T-cell (primary cell): ENCODE measurements at regions not wholly inside any gene's neighbourhood (a gene's known extent, or its start where the extent isn't known, plus 50 kb on each side); places are given as distances from the start of the nearest gene placed in this dataset.
"Not testable (repeated sequence)": the region's sequence is repeated elsewhere in the genome, so short reads cannot be mapped to it uniquely, and the experiment has no call there.

Source experiments
- ATAC-seq, 4 experiments: fragments of 200-7000 bp in 3 of 4; fragments of 150-1000 bp in 1 of 4; cut with Tn5 transposase; replicated peaks in 1 of 4; 1 replicate in 3 of 4; 2 replicates in 1 of 4; pipeline ENCODE4 v1.10.0; 2021; ENCODE audit warnings: moderate library complexity in 3 of 4, mild to moderate bottlenecking in 2 of 4, moderate number of reproducible peaks in 1 of 4
- CTCF ChIA-PET, 2 donors: fragments of 300-600 bp; sonication (Branson Sonifier 250); formaldehyde crosslinking; loops; one replicate each; lab custom pipeline; 2022; ENCODE audit warnings: antibody characterized with exemption in 2 of 2; lab: Charles Lee
- POLR2A ChIA-PET, 2 donors: fragments of 300-600 bp; sonication (Branson Sonifier 250); formaldehyde crosslinking; loops; one replicate each; lab custom pipeline; 2022; ENCODE audit warnings: antibody characterized with exemption in 2 of 2; lab: Charles Lee
- DNase-seq, 35 experiments: peaks; one replicate each; pipeline versions ENCODE4 v3.0.0 to v3.0.0-alpha.2; 2013 to 2023
- H3K27ac ChIP-seq: one replicate; pipeline ENCODE4 v1.5.1; 2013; ENCODE audit warnings: low read length
- H3K27me3 ChIP-seq, 2 experiments: replicated peaks in 1 of 2; 1 replicate in 1 of 2; 2 replicates in 1 of 2; pipeline versions ENCODE4 v1.6.1 to v1.7.0; 2013; ENCODE audit warnings: low read length in 1 of 2, mixed read lengths in 1 of 2; ENCODE audit not compliant: control insufficient read depth in 2 of 2, insufficient read depth in 2 of 2; ENCODE audit errors: extremely low read depth in 1 of 2
- H3K36me3 ChIP-seq, 2 donors: 1 replicate in 1 of 2; 2 replicates in 1 of 2; pipeline versions ENCODE4 v1.6.1 to v1.7.0; 2013; ENCODE audit warnings: low read length in 1 of 2; ENCODE audit not compliant: control insufficient read depth in 2 of 2, insufficient read depth in 1 of 2; ENCODE audit errors: extremely low read depth in 1 of 2
- H3K4me1 ChIP-seq, 2 experiments: 1 replicate in 1 of 2; 2 replicates in 1 of 2; pipeline versions ENCODE4 v1.6.1 to v1.7.0; 2013; ENCODE audit warnings: low read length in 2 of 2, mixed read lengths in 1 of 2; ENCODE audit not compliant: insufficient read depth in 2 of 2, control insufficient read depth in 1 of 2; ENCODE audit errors: extremely low read depth in 1 of 2
- H3K4me3 ChIP-seq, 2 donors: 1 replicate in 1 of 2; 2 replicates in 1 of 2; pipeline versions ENCODE4 v1.5.1 to v1.7.0; 2013; ENCODE audit warnings: mild to moderate bottlenecking in 2 of 2, low read length in 1 of 2, moderate library complexity in 1 of 2; ENCODE audit not compliant: control insufficient read depth in 1 of 2; ENCODE audit errors: extremely low read depth in 1 of 2
- H3K9me3 ChIP-seq: 2 replicates; pipeline ENCODE4 v1.7.0; 2013
- H3K27ac Mint-ChIP-seq, 2 donors: one replicate each; pipeline ENCODE4 v1.8.0; 2020 to 2021; ENCODE audit warnings: mild to moderate bottlenecking in 2 of 2, mixed read lengths in 2 of 2
- H3K27me3 Mint-ChIP-seq, 2 donors: one replicate each; pipeline ENCODE4 v1.8.0; 2021 to 2022; ENCODE audit warnings: mixed read lengths in 2 of 2
- H3K36me3 Mint-ChIP-seq: one replicate; pipeline ENCODE4 v1.8.0; 2021; ENCODE audit warnings: mixed read lengths
- H3K4me1 Mint-ChIP-seq, 3 donors: one replicate each; pipeline ENCODE4 v1.8.0; 2020 to 2022; ENCODE audit warnings: mixed read lengths in 3 of 3, mild to moderate bottlenecking in 1 of 3
- H3K4me3 Mint-ChIP-seq, 3 donors: one replicate each; pipeline ENCODE4 v1.8.0; 2020 to 2022; ENCODE audit warnings: mild to moderate bottlenecking in 3 of 3, mixed read lengths in 3 of 3, moderate library complexity in 3 of 3
- H3K9me3 Mint-ChIP-seq, 3 donors: one replicate each; pipeline ENCODE4 v1.8.0; 2020 to 2022; ENCODE audit warnings: mixed read lengths in 3 of 3
- WGBS: methylation state at CpG from one replicate; pipeline ENCODE4 v1.1.5; 2013; ENCODE audit warnings: missing lambda C conversion rate; ENCODE audit not compliant: insufficient coverage; 5-methylcytosine and 5-hydroxymethylcytosine counted together

GRCh38 chr9:129430940-129431643, 189.8 kb downstream of the C9orf50 start:
- H3K27ac ChIP-seq: no peak overlapping the region
- Mint-ChIP-seq H3K36me3 (no peaks in the 10 kb centered on the region), H3K27ac (no peak overlapping the region), H3K27me3 (peaks cover 0 to 7% of the 10 kb centered on the region in 2 donors), H3K4me1 (peaks cover 0 to 2% (median 0%) of the 10 kb centered on the region in 3 donors), H3K9me3 (no peaks in the 10 kb centered on the region), H3K4me3 (no peak overlapping the region)
- POLR2A ChIA-PET: interaction anchor here in 1 of 2 donors (0.6 kb wide), 1 partner anchor 1051 kb away, joined by 3 read pairs; no protein-coding TSS in a partner anchor
- H3K9me3 ChIP-seq: no peaks in the 10 kb centered on the region
- H3K36me3 ChIP-seq: no peaks in the 10 kb centered on the region
- no peaks in the 10 kb centered on the region for H3K4me1 ChIP-seq
- WGBS: 78% methylated on average over 16 of the region's 18 CpGs
- H3K4me3 ChIP-seq: no peak overlapping the region
- CTCF ChIA-PET: no interaction called here
- ATAC-seq (no peak), DNase-seq (no peak)
- H3K27me3 ChIP-seq: peaks cover 0 to 7% of the 10 kb centered on the region in 2 experiments

DNA sequence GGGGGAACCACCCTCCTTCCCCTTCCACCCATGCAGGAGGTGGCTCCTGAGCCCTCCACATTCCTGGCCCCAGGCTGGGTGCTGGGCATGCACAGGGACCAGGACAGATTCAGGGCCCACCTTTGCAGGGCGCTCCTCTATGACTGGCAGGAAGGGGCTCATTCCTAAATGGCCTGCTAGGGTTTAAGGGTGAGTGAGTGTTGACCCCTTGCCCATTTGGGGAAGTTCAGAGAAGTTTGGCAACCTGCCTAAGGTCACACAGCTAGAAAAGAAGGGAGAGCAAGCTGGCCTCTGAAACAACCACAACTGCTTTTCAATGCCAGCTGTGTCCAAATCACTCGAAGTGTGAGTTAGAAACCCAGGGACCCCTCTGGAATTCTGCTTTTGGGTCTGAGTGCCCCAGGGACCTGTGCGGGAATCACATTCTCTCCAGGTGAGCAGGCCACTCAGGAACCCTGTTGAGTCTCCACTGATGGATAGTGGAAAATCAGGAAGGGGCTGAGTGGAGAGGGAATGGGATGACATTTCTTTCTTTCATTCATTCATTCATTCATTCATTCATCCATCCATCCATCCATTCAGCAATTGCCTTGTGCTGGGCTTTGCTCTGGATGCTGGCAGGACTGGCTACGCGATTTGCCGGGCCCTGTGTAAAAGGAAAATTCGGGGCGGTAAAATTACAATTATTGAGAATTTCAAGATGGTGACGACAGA, 191.9 kb downstream of the C9orf50 start:
- H3K4me3 Mint-ChIP-seq: no peak overlapping the region
- no peaks in the 10 kb centered on the region for H3K4me1 ChIP-seq
- H3K36me3 ChIP-seq: no peaks in the 10 kb centered on the region
- no peak overlapping the region for H3K27ac Mint-ChIP-seq
- DNase-seq (no peak), ATAC-seq (no peak)
- peaks cover under 1 to 2% (median 1%) of the 10 kb centered on the region in 3 donors for H3K4me1 Mint-ChIP-seq
- no peaks in the 10 kb centered on the region for H3K36me3 Mint-ChIP-seq
- peaks cover 0 to 1% of the 10 kb centered on the region in 2 donors for H3K27me3 Mint-ChIP-seq
- H3K9me3 ChIP-seq: no peaks in the 10 kb centered on the region
- 91% methylated on average over 5 of the region's 9 CpGs for WGBS
- peaks cover 0 to 2% of the 10 kb centered on the region in 2 experiments for H3K27me3 ChIP-seq
- no peak overlapping the region for H3K27ac ChIP-seq
- ChIA-PET CTCF (no interaction called here), POLR2A (no interaction called here)
- no peak overlapping the region for H3K4me3 ChIP-seq
- no peaks in the 10 kb centered on the region for H3K9me3 Mint-ChIP-seq

DNA sequence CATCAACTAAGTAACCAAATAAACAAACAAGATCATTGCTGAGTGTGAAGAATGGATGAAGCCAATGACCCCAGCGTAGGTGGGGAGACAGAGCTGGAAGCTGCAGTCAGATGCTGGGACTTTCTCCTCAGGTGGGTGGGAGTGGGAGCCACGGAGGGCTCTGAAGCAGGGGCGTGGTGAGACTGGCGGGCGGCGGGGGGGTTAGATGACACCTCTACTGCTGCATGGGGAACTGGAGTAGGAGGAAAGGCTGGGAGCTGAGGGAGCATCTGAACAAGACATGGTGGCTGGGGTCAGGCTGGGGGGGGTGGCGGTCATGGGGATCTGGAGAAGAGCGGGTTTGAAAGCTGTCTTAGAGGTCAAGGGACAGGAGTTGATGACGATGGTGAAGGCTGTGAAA, 193.8 kb downstream of the C9orf50 start:
- Mint-ChIP-seq H3K27ac (no peak overlapping the region), H3K9me3 (no peaks in the 10 kb centered on the region), H3K4me3 (no peak overlapping the region), H3K36me3 (no peaks in the 10 kb centered on the region), H3K4me1 (peaks cover 15 to 17% (median 15%) of the 10 kb centered on the region in 3 donors), H3K27me3 (peaks cover 0 to 1% of the 10 kb centered on the region in 2 donors)
- no peak overlapping the region for H3K4me3 ChIP-seq
- ATAC-seq (no peak), DNase-seq (no peak)
- H3K27me3 ChIP-seq: no peaks in the 10 kb centered on the region
- ChIA-PET POLR2A (interaction anchor here in 1 of 2 donors (0.6 kb wide), 1 partner anchor 32 kb away, joined by 4 read pairs; no protein-coding TSS in a partner anchor), CTCF (interaction anchor here in 1 of 2 donors (0.8 kb wide), 1 partner anchor 44 kb away, joined by 3 read pairs; no protein-coding TSS in a partner anchor)
- H3K27ac ChIP-seq: no peak overlapping the region
- H3K36me3 ChIP-seq: no peaks in the 10 kb centered on the region
- WGBS: 70% methylated on average over 8 of the region's 9 CpGs
- H3K9me3 ChIP-seq: no peaks in the 10 kb centered on the region
- peaks cover 2 to 13% of the 10 kb centered on the region in 2 experiments for H3K4me1 ChIP-seq

DNA sequence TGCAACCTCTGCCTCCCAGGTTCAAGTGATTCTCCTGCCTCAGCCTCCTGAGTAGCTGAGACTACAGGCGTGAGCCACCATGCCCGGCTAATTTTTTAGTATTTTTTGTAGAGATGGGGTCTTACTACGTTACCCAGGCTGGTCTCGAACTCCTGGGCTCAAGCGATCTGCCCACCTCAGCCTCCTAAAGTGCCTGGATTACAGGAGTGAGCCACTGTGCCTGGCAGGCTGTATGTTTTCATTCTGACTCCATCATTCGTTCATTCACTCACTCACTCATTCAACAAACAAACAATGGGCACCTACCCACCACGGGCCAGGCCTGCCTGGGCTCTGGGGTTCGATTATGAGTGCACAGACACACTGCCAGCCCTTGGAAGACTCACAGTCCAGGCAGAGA, 197.1 kb downstream of the C9orf50 start:
- CTCF ChIA-PET, H3K9me3 Mint-ChIP-seq, ATAC-seq, H3K9me3 ChIP-seq, H3K36me3 ChIP-seq, H3K4me3 Mint-ChIP-seq, H3K27me3 ChIP-seq, POLR2A ChIA-PET, H3K4me3 ChIP-seq, DNase-seq, H3K27ac ChIP-seq, H3K27me3 Mint-ChIP-seq, H3K36me3 Mint-ChIP-seq: not testable (repeated sequence)
- Mint-ChIP-seq H3K4me1 (peaks cover 15 to 23% (median 15%) of the 10 kb centered on the region in 3 donors), H3K27ac (peak overlapping the region; percentile 67 to 79)
- H3K4me1 ChIP-seq: peaks cover 2 to 16% of the 10 kb centered on the region in 2 experiments
- WGBS: 83% methylated on average over 7 of the region's 8 CpGs

DNA sequence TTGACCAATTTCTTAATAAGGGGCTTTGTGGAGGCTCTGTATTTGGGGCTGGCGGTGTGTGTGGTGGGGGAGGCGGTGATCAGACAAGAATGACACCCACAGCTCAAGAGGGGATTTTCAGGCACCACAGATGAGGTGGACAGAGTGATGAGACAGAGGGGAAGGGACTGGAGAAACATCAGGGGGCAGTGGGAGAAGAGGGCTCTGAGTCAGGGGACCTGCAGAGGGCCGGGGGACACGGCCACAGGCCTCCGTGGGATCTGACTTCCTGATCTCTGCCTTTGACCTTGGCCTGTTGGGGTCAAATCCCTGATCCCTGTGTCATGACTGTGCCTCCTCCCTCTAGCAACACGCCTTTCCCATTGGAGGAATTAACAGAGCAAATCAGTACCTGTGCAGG, 197.7 kb downstream of the C9orf50 start:
- Histone ChIP-seq H3K27me3 (peaks cover 0 to 4% of the 10 kb centered on the region in 2 experiments), H3K4me3 (no peak overlapping the region), H3K36me3 (no peaks in the 10 kb centered on the region), H3K9me3 (no peaks in the 10 kb centered on the region), H3K4me1 (peaks cover 2 to 16% of the 10 kb centered on the region in 2 experiments), H3K27ac (no peak overlapping the region)
- no peak for ATAC-seq
- CTCF ChIA-PET: no interaction called here
- H3K27me3 Mint-ChIP-seq: no peaks in the 10 kb centered on the region
- peak overlapping the region; percentile 67 to 79 for H3K27ac Mint-ChIP-seq
- no peak overlapping the region for H3K4me3 Mint-ChIP-seq
- POLR2A ChIA-PET: no interaction called here
- peaks cover 15 to 23% (median 15%) of the 10 kb centered on the region in 3 donors for H3K4me1 Mint-ChIP-seq
- no peaks in the 10 kb centered on the region for H3K36me3 Mint-ChIP-seq
- H3K9me3 Mint-ChIP-seq: no peaks in the 10 kb centered on the region
- DNase-seq: no peak
- 67% methylated on average over 5 of the region's 6 CpGs for WGBS

DNA sequence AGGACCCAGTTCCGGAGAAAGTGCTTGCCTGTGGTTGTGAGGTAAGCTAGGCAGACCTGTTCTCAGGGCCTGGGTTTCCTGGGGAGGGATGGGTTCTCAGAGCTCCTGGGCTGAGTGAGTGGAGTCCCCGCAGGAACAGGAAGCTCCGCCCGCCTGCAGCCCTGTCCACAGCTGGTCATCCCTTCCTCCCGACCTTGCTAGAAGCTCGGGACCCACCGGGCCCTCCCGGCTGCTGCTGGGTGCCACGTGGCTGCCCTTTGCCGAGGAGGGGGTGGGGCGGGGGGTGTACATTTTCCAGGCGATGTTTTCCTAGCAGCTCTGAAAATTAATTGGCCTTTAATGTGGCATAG, 198.1 kb downstream of the C9orf50 start:
- no peaks in the 10 kb centered on the region for H3K36me3 ChIP-seq
- H3K4me1 Mint-ChIP-seq: peaks cover 15 to 23% (median 15%) of the 10 kb centered on the region in 3 donors
- H3K27ac ChIP-seq: peak overlapping the region; percentile 21
- peak overlapping the region; percentile 67 to 71 for H3K27ac Mint-ChIP-seq
- H3K27me3 Mint-ChIP-seq: no peaks in the 10 kb centered on the region
- peaks cover 2 to 16% of the 10 kb centered on the region in 2 experiments for H3K4me1 ChIP-seq
- no peak for DNase-seq
- H3K36me3 Mint-ChIP-seq: no peaks in the 10 kb centered on the region
- H3K4me3 Mint-ChIP-seq: no peak overlapping the region
- H3K4me3 ChIP-seq: no peak overlapping the region
- H3K9me3 ChIP-seq: no peaks in the 10 kb centered on the region
- CTCF ChIA-PET: no interaction called here
- peaks cover 0 to 4% of the 10 kb centered on the region in 2 experiments for H3K27me3 ChIP-seq
- WGBS: 51% methylated on average over 5 of the region's 12 CpGs
- ATAC-seq: peak in 2 of 4 experiments; percentile 46
- no peaks in the 10 kb centered on the region for H3K9me3 Mint-ChIP-seq
- POLR2A ChIA-PET: no interaction called here
